ENCODE measurements at regions not wholly inside any gene's neighbourhood (a gene's known extent, or its start where the extent isn't known, plus 50 kb on each side); places are given as distances from the start of the nearest gene placed in this dataset.

- TF ChIP-seq ZNF629 (CRISPR knock-in tag; conservative IDR thresholded peaks at IDR 0.05) (no peak), HOXA7 (CRISPR knock-in tag; IDR thresholded peaks at IDR 0.05) (no peak), FOSL2 (CRISPR knock-in tag; IDR thresholded peaks at IDR 0.05) (no peak), POLR2A (IDR thresholded peaks at IDR 0.05; ENCODE audit: insufficient read depth in 1 of 2, low read depth in 2 of 2, low read length in 2 of 2) (no peak)
These were observed 140.6 kb upstream of the NUDT7 start for GRCh38 chr16:77581706-77582105.

Measured in HepG2 (cell line).